ENCODE measurements at regions not wholly inside any gene's neighbourhood (a gene's known extent, or its start where the extent isn't known, plus 50 kb on each side); places are given as distances from the start of the nearest gene placed in this dataset.
"Not testable (repeated sequence)": the region's sequence is repeated elsewhere in the genome, so short reads cannot be mapped to it uniquely, and the experiment has no call there.

- no peak for DNase-seq
Observed at GRCh38 chr6:103872678-103873077, 987.0 kb downstream of the HACE1 start.

GRCh38 chr6:103872233-103872632 is 987.5 kb downstream of the HACE1 start:
- no peak for DNase-seq

GRCh38 chr6:103870970-103871369 is 988.7 kb downstream of the HACE1 start:
- DNase-seq = no peak

GRCh38 chr6:103862297-103862696 is 997.4 kb downstream of the HACE1 start:
- DNase-seq = no peak

- DNase-seq = no peak
Observed at GRCh38 chr6:103858003-103858402, 1001.7 kb downstream of the HACE1 start.

GRCh38 chr6:103855750-103856149 is 1004.0 kb downstream of the HACE1 start:
- no peak for DNase-seq

- no peak for DNase-seq
Observed at GRCh38 chr6:103854059-103854458, 1005.7 kb downstream of the HACE1 start.

GRCh38 chr6:103838457-103838856 is 1021.3 kb downstream of the HACE1 start:
- no peak for DNase-seq

- DNase-seq = no peak
Observed at GRCh38 chr6:103826209-103826608, 1033.5 kb downstream of the HACE1 start.

GRCh38 chr6:103820148-103820547 is 1039.6 kb downstream of the HACE1 start:
- no peak for DNase-seq

GRCh38 chr6:103819509-103819908 is 1040.2 kb downstream of the HACE1 start:
- DNase-seq = no peak

GRCh38 chr6:103812970-103813369 is 1046.7 kb downstream of the HACE1 start:
- DNase-seq = no peak

GRCh38 chr6:103801901-103802479 is 1057.7 kb downstream of the HACE1 start:
- not testable (repeated sequence) for DNase-seq

GRCh38 chr6:103799971-103800670 is 1059.6 kb downstream of the HACE1 start:
- no peak for DNase-seq

- DNase-seq = no peak
Observed at GRCh38 chr6:103798166-103798565, 1061.6 kb downstream of the HACE1 start.

- no peak for DNase-seq
Observed at GRCh38 chr6:103797738-103798137, 1062.0 kb downstream of the HACE1 start.

GRCh38 chr6:103791458-103791857 is 1068.3 kb downstream of the HACE1 start:
- DNase-seq = no peak

GRCh38 chr6:103784117-103784516 is 1075.6 kb downstream of the HACE1 start:
- no peak for DNase-seq

GRCh38 chr6:103783329-103783728 is 1076.4 kb downstream of the HACE1 start:
- DNase-seq = no peak

GRCh38 chr6:103769431-103769830 is 1090.3 kb downstream of the HACE1 start:
- no peak for DNase-seq

GRCh38 chr6:103750603-103751002 is 1109.1 kb downstream of the HACE1 start:
- no peak for DNase-seq

GRCh38 chr6:103734016-103734415 is 1125.7 kb downstream of the HACE1 start:
- no peak for DNase-seq

- no peak for DNase-seq
Observed at GRCh38 chr6:103729658-103730057, 1130.1 kb downstream of the HACE1 start.

- DNase-seq = no peak
Observed at GRCh38 chr6:103723438-103724322, 1136.0 kb downstream of the HACE1 start.

Data from effector CD8-positive, alpha-beta T cell (primary cell).